Gastroesophageal sphincter (tissue), 4 donors: ENCODE measurements at regions not wholly inside any gene's neighbourhood (a gene's known extent, or its start where the extent isn't known, plus 50 kb on each side); places are given as distances from the start of the nearest gene placed in this dataset.

Experiments used
- ATAC-seq: fragments of 150-250 bp; one replicate; pipeline ENCODE4 v1.9.1; 2016; ENCODE audit warnings: mild to moderate bottlenecking, moderate library complexity
- H3K27ac ChIP-seq, 4 donors: fragments of 200-600 bp; sonication (generic) in 3 of 4; 1 replicate in 3 of 4; 2 replicates in 1 of 4; pipeline ENCODE4 v1.5.1; 2016 to 2019
- H3K27me3 ChIP-seq: fragments of 200-600 bp; sonication (generic); one replicate; pipeline ENCODE4 v1.5.1; 2019
- H3K36me3 ChIP-seq, 2 donors: fragments of 200-600 bp; sonication (generic); one replicate each; pipeline ENCODE4 v1.5.1; 2019; ENCODE audit warnings: control low read depth in 1 of 2
- H3K4me1 ChIP-seq, 3 donors: fragments of 200-600 bp; sonication (generic); 1 replicate in 2 of 3; 2 replicates in 1 of 3; pipeline ENCODE4 v1.5.1; 2016 to 2019; ENCODE audit warnings: control low read depth in 2 of 3
- H3K4me3 ChIP-seq, 2 donors: fragments of 200-600 bp; sonication (generic); one replicate each; pipeline ENCODE4 v1.5.1; 2019; ENCODE audit warnings: mild to moderate bottlenecking in 1 of 2, moderate library complexity in 1 of 2
- H3K9me3 ChIP-seq, 3 donors: fragments of 200-600 bp; sonication (generic); one replicate each; pipeline ENCODE4 v1.5.1; 2017 to 2019; ENCODE audit warnings: control low read depth in 2 of 3
- EP300 ChIP-seq: sonication (generic); formaldehyde crosslinking; IDR thresholded peaks from one replicate; pipeline ENCODE4 v1.6.1; 2017; ENCODE audit warnings: antibody characterized with exemption, mild to moderate bottlenecking
- POLR2A ChIP-seq, 2 donors: fragments of 450-650 bp; IDR thresholded peaks; one replicate each; pipeline ENCODE4 v1.6.1; 2017; ENCODE audit warnings: antibody characterized with exemption in 2 of 2, mild to moderate bottlenecking in 2 of 2, moderate library complexity in 1 of 2
- POLR2AphosphoS5 ChIP-seq: sonication (generic); formaldehyde crosslinking; IDR thresholded peaks from one replicate; pipeline ENCODE4 v1.6.1; 2017; ENCODE audit warnings: antibody characterized with exemption
- WGBS, 2 donors: methylation state at CpG; one replicate each; pipeline ENCODE4 v1.1.5; 2018; ENCODE audit warnings: low coverage in 1 of 2; 5-methylcytosine and 5-hydroxymethylcytosine counted together
- TF ChIP-seq, protein P1 (sequence below), 4 experiments: fragments of 200-600 bp in 2 of 4; fragments of 450-650 bp in 2 of 4; sonication (generic) in 1 of 4; IDR thresholded peaks; one replicate each; pipeline ENCODE4 v1.5.1; 2017 to 2019; ENCODE audit warnings: antibody characterized with exemption in 4 of 4, mild to moderate bottlenecking in 2 of 4, moderate library complexity in 2 of 4

DNA sequence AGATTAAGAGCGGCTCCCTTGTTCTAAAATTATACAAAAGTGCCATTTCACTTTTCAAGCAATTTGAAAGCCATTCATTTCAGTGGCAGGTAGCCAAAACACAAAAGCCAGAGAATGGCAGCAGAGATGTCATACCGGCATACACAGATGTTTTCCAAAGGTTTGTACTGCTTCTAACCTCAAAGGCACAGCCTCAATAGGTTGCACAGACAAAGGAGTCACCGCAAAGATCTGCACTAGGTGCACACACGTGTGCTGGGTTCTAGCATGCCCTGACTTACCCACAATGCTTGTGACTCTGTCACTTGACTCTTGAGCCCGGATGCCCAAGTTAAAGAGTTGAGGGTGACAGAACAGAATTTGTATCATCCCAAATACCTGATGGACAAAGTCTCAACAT is 448.9 kb upstream of the ADGRL2 start:
- Histone ChIP-seq H3K27me3 (no peaks in the 10 kb centered on the region), H3K36me3 (no peaks in the 10 kb centered on the region), H3K4me3 (no peak overlapping the region), H3K9me3 (no peaks in the 10 kb centered on the region), H3K27ac (no peak overlapping the region), H3K4me1 (peaks cover 0 to 10% (median 0%) of the 10 kb centered on the region in 3 donors)
- WGBS, 2 donors = 25 to 70% methylated on average over 2 to 4 of the region's 5 CpGs
- no peak for ATAC-seq
- TF ChIP-seq POLR2A (IDR thresholded peaks at IDR 0.05) = no peak
- TF ChIP-seq, protein P1, sequence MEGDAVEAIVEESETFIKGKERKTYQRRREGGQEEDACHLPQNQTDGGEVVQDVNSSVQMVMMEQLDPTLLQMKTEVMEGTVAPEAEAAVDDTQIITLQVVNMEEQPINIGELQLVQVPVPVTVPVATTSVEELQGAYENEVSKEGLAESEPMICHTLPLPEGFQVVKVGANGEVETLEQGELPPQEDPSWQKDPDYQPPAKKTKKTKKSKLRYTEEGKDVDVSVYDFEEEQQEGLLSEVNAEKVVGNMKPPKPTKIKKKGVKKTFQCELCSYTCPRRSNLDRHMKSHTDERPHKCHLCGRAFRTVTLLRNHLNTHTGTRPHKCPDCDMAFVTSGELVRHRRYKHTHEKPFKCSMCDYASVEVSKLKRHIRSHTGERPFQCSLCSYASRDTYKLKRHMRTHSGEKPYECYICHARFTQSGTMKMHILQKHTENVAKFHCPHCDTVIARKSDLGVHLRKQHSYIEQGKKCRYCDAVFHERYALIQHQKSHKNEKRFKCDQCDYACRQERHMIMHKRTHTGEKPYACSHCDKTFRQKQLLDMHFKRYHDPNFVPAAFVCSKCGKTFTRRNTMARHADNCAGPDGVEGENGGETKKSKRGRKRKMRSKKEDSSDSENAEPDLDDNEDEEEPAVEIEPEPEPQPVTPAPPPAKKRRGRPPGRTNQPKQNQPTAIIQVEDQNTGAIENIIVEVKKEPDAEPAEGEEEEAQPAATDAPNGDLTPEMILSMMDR (IDR thresholded peaks at IDR 0.05) = no peak
- no peak for TF ChIP-seq EP300
- no peak for TF ChIP-seq POLR2AphosphoS5

DNA sequence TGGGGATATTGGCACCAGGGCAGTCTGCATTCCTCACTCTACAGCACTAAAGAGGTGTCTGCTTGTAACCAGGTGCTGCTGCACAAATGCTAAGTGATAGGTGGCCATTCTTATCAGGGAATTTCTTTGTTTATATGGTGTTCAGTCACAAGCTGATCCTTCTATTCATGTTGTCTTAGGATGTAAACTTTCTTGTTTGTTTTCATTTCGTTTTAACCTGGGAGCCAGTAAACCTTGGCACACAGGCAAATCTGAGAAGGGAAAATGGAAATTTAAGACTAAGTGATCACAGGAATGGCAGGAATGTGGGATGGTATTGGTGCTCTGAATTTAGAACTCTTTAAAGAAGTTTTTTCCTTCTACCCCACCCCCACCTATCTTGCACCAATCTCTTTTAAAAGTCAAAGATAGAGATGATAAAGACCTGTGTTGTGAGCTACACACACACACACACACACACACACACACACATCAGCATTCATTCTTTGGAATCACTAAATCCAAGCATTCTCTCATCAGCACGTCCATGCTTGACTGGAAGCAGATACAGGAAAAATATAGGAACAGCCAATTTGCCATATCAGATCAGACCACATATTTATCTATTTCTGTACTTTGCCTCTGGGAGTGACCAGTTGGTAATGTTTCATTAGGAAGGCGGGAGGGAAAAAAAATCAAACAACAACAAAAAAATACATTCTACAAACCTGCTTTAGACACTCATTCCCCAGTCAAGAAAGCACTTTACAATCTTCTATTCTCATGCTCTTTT is 451.4 kb upstream of the ADGRL2 start:
- H3K36me3 ChIP-seq = no peaks in the 10 kb centered on the region
- peaks cover 0 to 10% (median 0%) of the 10 kb centered on the region in 3 donors for H3K4me1 ChIP-seq
- TF ChIP-seq EP300 (no peak), POLR2AphosphoS5 (no peak), POLR2A (IDR thresholded peaks at IDR 0.05) (no peak)
- TF ChIP-seq, protein P1 (IDR thresholded peaks at IDR 0.05) = no peak
- no peaks in the 10 kb centered on the region for H3K27me3 ChIP-seq
- no peak for ATAC-seq
- H3K9me3 ChIP-seq = no peaks in the 10 kb centered on the region
- H3K27ac ChIP-seq = no peak overlapping the region
- H3K4me3 ChIP-seq = no peak overlapping the region
- 55 to 61% methylated on average over 2 to 3 of the region's 3 CpGs for WGBS, 2 donors

DNA sequence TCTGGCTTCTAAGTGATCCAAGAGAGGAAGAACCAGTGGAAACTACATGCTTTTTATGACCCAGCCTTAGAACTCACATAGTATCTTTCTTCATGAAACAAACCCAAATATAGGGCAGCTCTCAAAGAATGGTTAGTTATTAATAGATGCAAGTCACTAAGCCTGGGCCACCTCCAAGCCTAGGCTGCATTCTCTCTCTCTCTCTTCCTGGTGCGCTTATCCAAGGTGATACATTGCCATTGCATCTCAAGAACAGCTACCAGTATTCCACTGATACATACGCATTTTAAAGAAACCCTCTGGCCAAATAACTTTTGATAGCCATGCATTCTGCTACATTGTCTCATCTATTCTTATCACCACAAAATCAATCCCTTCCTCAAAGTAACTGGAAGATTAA is 455.6 kb upstream of the ADGRL2 start:
- WGBS, 2 donors = 100% methylated on average over 2 of the region's 2 CpGs
- H3K9me3 ChIP-seq = no peaks in the 10 kb centered on the region
- H3K27ac ChIP-seq = no peak overlapping the region
- H3K27me3 ChIP-seq = no peaks in the 10 kb centered on the region
- no peak for ATAC-seq
- no peaks in the 10 kb centered on the region for H3K36me3 ChIP-seq
- no peaks in the 10 kb centered on the region for H3K4me1 ChIP-seq
- TF ChIP-seq, protein P1 (IDR thresholded peaks at IDR 0.05) = no peak
- TF ChIP-seq POLR2A (IDR thresholded peaks at IDR 0.05) = no peak
- no peak for TF ChIP-seq EP300
- TF ChIP-seq POLR2AphosphoS5 = no peak
- H3K4me3 ChIP-seq = no peak overlapping the region

DNA sequence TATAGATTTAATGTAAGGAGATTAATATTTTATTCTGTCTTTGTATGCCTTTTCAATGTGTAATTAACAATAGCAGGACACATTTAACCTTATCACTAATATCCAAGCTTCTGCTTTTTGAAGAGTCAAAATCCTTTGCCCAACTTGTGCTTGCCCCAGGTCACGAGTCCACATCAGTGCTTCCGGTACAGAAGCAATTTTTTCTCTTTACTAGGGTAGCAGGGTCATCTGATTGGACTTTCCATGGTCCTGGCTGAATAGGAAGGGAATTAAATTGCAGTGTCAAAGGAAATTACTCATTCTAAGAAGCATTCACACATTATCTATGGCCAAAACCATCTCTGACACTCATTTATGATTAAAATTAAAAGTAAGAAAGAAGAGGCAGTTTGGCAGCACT is 460.5 kb upstream of the ADGRL2 start:
- no peaks in the 10 kb centered on the region for H3K9me3 ChIP-seq
- no peak for ATAC-seq
- H3K4me3 ChIP-seq = no peak overlapping the region
- no peak overlapping the region for H3K27ac ChIP-seq
- no peaks in the 10 kb centered on the region for H3K27me3 ChIP-seq
- no peaks in the 10 kb centered on the region for H3K36me3 ChIP-seq
- H3K4me1 ChIP-seq = no peaks in the 10 kb centered on the region
- 71 to 81% methylated on average over 2 of the region's 2 CpGs for WGBS, 2 donors
- no peak for TF ChIP-seq POLR2A (IDR thresholded peaks at IDR 0.05)
- TF ChIP-seq, protein P1 (IDR thresholded peaks at IDR 0.05) = no peak
- TF ChIP-seq POLR2AphosphoS5 = no peak
- TF ChIP-seq EP300 = no peak

DNA sequence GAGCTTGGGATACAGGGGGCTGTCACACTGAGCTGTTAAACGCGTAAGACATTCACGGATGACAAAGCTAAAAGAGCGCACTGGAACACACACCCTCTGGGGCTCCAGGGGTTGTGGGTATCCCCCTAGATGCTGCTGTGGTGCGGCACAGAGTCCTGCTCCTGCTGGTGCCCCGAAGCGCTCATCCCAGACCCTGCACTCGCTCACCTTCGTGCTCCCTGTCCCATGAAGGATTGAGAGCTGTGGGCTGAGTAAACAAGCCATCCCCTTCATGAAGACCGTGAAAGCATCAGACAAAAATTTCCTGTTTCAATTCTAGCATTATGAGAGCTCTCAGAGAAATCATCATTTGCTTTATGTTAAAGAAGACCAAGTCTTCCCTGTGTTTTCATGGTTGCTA is 463.5 kb upstream of the ADGRL2 start:
- TF ChIP-seq POLR2A (IDR thresholded peaks at IDR 0.05) = no peak
- no peak for TF ChIP-seq POLR2AphosphoS5
- no peak for TF ChIP-seq EP300
- TF ChIP-seq, protein P1 (IDR thresholded peaks at IDR 0.05) = no peak
- Histone ChIP-seq H3K36me3 (no peaks in the 10 kb centered on the region), H3K27ac (no peak overlapping the region), H3K4me1 (no peaks in the 10 kb centered on the region), H3K27me3 (no peaks in the 10 kb centered on the region), H3K4me3 (no peak overlapping the region), H3K9me3 (no peaks in the 10 kb centered on the region)
- no peak for ATAC-seq
- 94 to 100% methylated on average over 7 to 10 of the region's 10 CpGs for WGBS, 2 donors
